ENCODE measurements at regions not wholly inside any gene's neighbourhood (a gene's known extent, or its start where the extent isn't known, plus 50 kb on each side); places are given as distances from the start of the nearest gene placed in this dataset.
"Not testable (repeated sequence)": the region's sequence is repeated elsewhere in the genome, so short reads cannot be mapped to it uniquely, and the experiment has no call there.

DNA sequence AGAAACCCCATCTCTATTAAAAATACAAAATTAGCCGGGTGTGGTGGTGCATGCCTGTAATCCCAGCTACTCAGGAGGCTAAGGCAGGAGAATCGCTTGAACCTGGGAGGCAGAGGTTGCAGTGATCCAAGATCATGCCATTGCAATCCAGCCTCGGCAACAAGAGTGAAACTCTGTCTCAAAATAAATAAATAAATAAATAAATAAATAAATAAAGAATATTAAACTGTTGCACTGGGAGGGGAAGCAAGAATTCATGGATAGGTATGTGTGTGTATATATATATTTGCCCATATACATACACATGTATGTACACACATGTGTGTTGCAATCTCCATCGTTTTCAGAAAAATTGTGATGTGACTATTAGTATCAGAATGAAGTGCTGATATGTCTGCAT lies 231.4 kb downstream of the CPS1 start:
- peak; percentile 36; the same call in 1 of the 2 replicates for TF ChIP-seq ZC3H11A (IDR thresholded peaks at IDR 0.05)
- FAIRE-seq; H3K9me3 ChIP-seq; H3K4me2 ChIP-seq; H3K4me3 ChIP-seq; POLR2A ChIA-PET; H3K27ac ChIP-seq; ATAC-seq; DNase-seq (ENCODE audit: low read depth in 1 of 2, low spot score in 1 of 2); H3K4me1 ChIP-seq; CTCF ChIA-PET: not testable (repeated sequence)
- whole genome bisulfite sequencing (ENCODE audit: missing lambda C conversion rate) = 27% methylated on average over 4 of the region's 4 CpGs

DNA sequence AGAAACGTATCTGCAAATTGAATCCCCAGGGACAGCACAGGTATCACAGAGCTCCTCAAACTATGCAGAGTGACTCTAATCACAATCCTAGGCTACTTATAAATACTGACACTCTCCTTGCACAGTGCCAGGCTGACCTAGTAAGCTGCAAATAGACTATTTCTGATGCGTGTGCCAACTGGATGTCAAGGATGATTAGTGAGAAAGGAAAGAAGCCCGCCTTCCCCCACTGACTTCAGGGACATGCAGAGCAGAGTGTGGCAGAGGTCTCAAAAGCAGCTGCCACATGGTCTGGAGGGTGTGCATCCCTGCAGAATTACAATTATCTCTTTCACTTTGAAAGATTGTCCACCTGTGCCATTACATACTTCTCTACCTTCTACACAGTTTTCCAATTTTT lies 235.6 kb downstream of the CPS1 start:
- 37% methylated on average over 3 of the region's 3 CpGs for WGBS (ENCODE audit: missing lambda C conversion rate)
- Histone ChIP-seq H3K4me3 (no peak overlapping the region), H3K4me1 (no peaks in the 10 kb centered on the region), H3K4me2 (no peak overlapping the region), H3K27ac (no peak overlapping the region), H3K9me3 (no peaks in the 10 kb centered on the region)
- DNase-seq (ENCODE audit: low read depth in 1 of 2, low spot score in 1 of 2) (no peak), ATAC-seq (no peak), FAIRE-seq (no peak)
- TF ChIP-seq KDM5A (IDR thresholded peaks at IDR 0.05) (no peak), ZNF302 (CRISPR knock-in tag; IDR thresholded peaks at IDR 0.05) (no peak), EP300 (IDR thresholded peaks at IDR 0.05) (no peak), RCOR1 (IDR thresholded peaks at IDR 0.05; ENCODE audit: low read depth, low read length) (no peak), TP53 (CRISPR knock-in tag; IDR thresholded peaks at IDR 0.05) (no peak)
- TF ChIP-seq, protein P1, sequence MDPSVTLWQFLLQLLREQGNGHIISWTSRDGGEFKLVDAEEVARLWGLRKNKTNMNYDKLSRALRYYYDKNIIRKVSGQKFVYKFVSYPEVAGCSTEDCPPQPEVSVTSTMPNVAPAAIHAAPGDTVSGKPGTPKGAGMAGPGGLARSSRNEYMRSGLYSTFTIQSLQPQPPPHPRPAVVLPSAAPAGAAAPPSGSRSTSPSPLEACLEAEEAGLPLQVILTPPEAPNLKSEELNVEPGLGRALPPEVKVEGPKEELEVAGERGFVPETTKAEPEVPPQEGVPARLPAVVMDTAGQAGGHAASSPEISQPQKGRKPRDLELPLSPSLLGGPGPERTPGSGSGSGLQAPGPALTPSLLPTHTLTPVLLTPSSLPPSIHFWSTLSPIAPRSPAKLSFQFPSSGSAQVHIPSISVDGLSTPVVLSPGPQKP (IDR thresholded peaks at IDR 0.05; ENCODE audit: low read depth, low read length) = no peak
- TF ChIP-seq, protein P2, sequence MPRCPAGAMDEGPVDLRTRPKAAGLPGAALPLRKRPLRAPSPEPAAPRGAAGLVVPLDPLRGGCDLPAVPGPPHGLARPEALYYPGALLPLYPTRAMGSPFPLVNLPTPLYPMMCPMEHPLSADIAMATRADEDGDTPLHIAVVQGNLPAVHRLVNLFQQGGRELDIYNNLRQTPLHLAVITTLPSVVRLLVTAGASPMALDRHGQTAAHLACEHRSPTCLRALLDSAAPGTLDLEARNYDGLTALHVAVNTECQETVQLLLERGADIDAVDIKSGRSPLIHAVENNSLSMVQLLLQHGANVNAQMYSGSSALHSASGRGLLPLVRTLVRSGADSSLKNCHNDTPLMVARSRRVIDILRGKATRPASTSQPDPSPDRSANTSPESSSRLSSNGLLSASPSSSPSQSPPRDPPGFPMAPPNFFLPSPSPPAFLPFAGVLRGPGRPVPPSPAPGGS (IDR thresholded peaks at IDR 0.05) = no peak
- ChIA-PET POLR2A (no interaction called here), CTCF (no interaction called here)

DNA sequence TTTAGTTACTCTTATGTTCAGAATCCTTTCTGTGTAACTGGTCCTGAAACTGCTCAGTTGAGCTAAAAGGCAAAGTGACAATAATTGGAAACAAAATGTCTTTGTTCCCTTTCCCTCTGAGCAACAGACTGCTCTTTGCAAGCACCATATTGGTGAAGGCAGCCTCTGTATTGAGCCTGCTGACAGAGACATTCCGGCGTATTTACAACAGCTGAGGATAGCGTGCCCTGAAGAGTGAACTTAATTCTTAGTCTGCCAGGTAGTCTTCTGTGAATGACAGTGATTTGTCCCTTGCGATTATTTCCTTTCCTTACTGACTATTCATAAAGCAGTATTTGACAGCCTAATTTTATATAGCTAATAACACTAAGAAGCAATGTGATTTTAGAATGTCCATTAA lies 239.1 kb downstream of the CPS1 start:
- ATAC-seq = no peak
- POLR2A ChIA-PET = no interaction called here
- WGBS (ENCODE audit: missing lambda C conversion rate) = 77% methylated on average over 4 of the region's 4 CpGs
- TF ChIP-seq CHD2 (IDR thresholded peaks at IDR 0.05; ENCODE audit: low read length, partially characterized antibody) = no peak
- TF ChIP-seq HEYL (CRISPR knock-in tag; IDR thresholded peaks at IDR 0.05) = no peak
- no peak for TF ChIP-seq NPAS2 (CRISPR knock-in tag; IDR thresholded peaks at IDR 0.05; ENCODE audit: borderline replicate concordance)
- TF ChIP-seq, protein P2 (IDR thresholded peaks at IDR 0.05) = no peak
- DNase-seq (ENCODE audit: low read depth in 1 of 2, low spot score in 1 of 2) = no peak
- Histone ChIP-seq H3K4me3 (no peak overlapping the region), H3K9me3 (no peaks in the 10 kb centered on the region), H3K4me2 (no peak overlapping the region), H3K4me1 (no peaks in the 10 kb centered on the region), H3K27ac (no peak overlapping the region)
- FAIRE-seq = no peak
- CTCF ChIA-PET = no interaction called here

DNA sequence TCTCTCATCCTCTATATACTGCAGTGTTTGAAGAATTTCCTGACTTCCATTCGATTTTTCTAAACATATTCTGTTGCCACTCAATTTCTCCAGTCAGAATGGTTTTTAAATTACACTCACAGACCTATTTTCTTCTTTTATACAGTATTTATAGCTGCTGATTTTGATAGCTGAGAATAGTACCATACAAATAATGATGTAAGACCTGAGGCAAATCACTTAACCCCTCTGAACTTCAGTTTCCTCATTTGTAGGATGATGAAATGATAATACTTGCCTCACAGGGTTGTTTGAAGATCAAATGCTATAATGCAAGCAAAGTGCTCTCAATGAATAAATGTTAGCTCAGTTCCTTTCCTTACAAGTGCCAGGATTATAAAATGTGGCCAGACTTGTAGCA lies 241.8 kb downstream of the CPS1 start:
- H3K4me2 ChIP-seq = no peak overlapping the region
- DNase-seq (ENCODE audit: low read depth in 1 of 2, low spot score in 1 of 2) (no peak), FAIRE-seq (no peak), ATAC-seq (no peak)
- no peaks in the 10 kb centered on the region for H3K9me3 ChIP-seq
- no peak overlapping the region for H3K27ac ChIP-seq
- POLR2A ChIA-PET = no interaction called here
- CTCF ChIA-PET = no interaction called here
- TF ChIP-seq TP53 (CRISPR knock-in tag; IDR thresholded peaks at IDR 0.05) = no peak
- H3K4me3 ChIP-seq = no peak overlapping the region
- 3% methylated on average over 1 of the region's 1 CpG for WGBS (ENCODE audit: missing lambda C conversion rate)
- no peaks in the 10 kb centered on the region for H3K4me1 ChIP-seq

DNA sequence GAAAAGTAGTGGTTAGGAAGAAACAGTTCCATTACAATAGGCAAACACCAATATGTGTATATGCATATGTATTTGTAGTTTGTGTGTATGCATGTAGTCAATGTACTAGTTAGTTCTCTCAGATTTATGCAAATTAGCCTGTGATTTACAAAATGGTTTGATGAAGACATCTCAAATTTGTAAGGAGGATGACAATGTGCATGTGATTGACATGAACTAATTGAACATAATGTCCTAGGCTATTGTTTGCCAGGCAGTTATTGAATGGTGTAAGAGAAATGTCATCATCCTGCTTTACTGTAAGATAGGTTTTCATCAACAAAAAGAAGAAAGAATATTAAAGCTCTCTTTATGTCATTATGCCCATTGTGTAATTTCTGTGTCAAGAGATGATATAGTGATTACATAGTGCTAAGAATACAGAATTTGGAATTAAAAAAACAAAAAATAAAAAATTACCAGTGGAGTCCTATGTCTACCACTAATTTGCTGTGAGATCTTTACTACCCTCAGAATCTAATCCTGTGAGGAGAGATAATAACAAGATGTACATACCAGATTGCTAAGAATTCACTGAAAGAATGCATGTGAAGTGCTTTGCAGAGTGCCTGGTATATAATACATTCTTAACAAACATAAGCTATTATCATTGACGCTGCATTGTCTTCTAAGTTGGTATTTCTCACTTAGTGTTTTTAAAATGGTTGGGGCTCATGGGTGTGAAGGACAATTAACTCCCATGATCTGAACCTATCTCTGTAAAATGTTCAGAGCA lies 258.0 kb downstream of the CPS1 start:
- ChIA-PET CTCF (no interaction called here), POLR2A (no interaction called here)
- TF ChIP-seq, protein P3, sequence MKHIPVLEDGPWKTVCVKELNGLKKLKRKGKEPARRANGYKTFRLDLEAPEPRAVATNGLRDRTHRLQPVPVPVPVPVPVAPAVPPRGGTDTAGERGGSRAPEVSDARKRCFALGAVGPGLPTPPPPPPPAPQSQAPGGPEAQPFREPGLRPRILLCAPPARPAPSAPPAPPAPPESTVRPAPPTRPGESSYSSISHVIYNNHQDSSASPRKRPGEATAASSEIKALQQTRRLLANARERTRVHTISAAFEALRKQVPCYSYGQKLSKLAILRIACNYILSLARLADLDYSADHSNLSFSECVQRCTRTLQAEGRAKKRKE (CRISPR knock-in tag; IDR thresholded peaks at IDR 0.05; ENCODE audit: low read depth) = no peak
- no peak for TF ChIP-seq EHF (CRISPR knock-in tag; IDR thresholded peaks at IDR 0.05)
- TF ChIP-seq FOXS1 (CRISPR knock-in tag; IDR thresholded peaks at IDR 0.05) = no peak
- no peak for ATAC-seq
- H3K4me3 ChIP-seq = no peak overlapping the region
- no peak for FAIRE-seq
- no peaks in the 10 kb centered on the region for H3K9me3 ChIP-seq
- no peak overlapping the region for H3K4me2 ChIP-seq
- no peak overlapping the region for H3K27ac ChIP-seq
- WGBS (ENCODE audit: missing lambda C conversion rate) = 47% methylated on average over 1 of the region's 1 CpG
- H3K4me1 ChIP-seq = no peaks in the 10 kb centered on the region
- no peak for DNase-seq (ENCODE audit: low read depth in 1 of 2, low spot score in 1 of 2)

Data from A549 (cell line).